HG02571 (cell line): ENCODE measurements at regions not wholly inside any gene's neighbourhood (a gene's known extent, or its start where the extent isn't known, plus 50 kb on each side); places are given as distances from the start of the nearest gene placed in this dataset.
A peak's percentile ranks its signal among the peaks of the same experiment; 100 is the strongest.

Experiments
- ATAC-seq: cut with Tn5 transposase; IDR thresholded peaks from one replicate; pipeline ENCODE4 v1.9.1; 2021; ENCODE audit warnings: mild to moderate bottlenecking, moderate library complexity; ENCODE audit not compliant: unreplicated experiment

DNA sequence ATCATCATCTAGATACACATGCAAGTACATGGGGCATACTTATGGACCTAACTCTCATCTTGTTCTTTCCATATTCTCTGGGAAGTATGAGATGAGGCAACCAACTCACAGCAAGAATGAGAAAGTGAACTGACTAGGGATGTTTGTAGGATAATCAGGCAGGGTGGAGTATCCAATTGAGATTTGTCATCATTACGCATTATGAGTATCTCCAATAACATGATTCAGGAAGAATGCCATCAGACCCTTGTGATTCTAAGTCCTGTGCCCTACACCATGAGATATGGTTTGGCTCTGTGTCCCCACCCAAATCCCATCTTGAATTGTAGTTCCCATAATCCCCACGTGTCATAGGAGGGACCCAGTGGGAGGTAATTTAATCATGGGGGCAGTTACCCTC is 154.0 kb downstream of the SLC30A10 start:
- no peak for ATAC-seq

DNA sequence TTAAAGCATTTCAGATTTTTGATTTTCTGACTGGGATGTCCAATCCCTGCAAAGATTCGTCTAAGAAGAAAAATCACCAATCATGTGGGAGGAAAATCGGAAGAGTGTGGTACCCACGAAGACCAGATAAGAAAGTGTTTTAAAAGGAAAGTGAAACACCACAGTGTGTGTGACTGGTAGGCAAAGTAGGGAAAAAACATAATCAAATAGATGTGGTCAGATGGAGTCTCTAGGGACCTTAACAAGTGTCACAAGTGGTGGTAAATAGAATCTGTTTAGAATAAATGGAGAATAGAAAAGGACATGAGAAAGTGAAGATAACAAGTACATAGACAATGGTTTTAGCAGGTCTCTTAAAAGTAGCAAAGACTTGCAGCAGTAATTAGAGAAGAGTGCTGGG is 154.6 kb downstream of the SLC30A10 start:
- peak; percentile 100 for ATAC-seq

- ATAC-seq: no peak
These were observed 155.2 kb downstream of the SLC30A10 start for GRCh38 chr1:219773110-219773509.

DNA sequence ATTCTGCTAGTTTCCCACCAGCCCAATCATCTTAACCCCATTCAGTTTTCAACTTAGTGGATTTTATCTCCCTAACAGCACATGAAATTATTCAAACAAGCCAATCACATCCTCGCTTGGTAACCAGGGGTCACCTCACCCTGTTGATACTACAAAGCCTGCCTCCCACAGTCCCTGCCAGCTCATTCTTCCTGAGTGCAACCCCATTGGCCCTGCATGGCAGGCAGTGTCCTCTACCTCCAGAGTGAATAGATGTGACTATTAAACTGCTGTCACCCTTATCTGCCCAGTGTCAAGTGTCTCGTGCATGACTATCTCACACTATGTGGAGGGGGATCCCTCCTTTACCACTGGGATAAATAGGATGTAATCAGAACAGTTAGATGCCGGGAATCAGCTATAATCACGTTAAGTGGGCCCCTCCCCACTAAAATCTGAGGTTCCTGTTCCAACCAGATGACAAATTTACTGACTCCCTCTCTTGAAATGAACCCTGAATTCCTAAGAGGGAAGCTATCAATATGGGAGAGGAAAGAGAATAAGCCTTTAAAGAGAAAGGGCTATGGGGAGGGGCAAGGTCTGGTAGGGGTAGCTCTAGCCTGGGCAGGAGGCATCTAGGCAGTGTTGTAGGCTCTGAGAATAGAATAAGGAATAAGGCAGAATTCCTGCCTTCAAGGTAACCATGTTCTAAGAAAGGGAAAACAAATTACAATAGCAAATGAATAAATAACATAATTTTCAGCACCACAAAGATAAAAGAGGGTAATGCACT is 155.9 kb downstream of the SLC30A10 start:
- no peak for ATAC-seq

- no peak for ATAC-seq
These were observed 157.3 kb downstream of the SLC30A10 start for GRCh38 chr1:219771080-219771479.

GRCh38 chr1:219763321-219763720 is 150.4 kb upstream of the ZC3H11B start:
- no peak for ATAC-seq

- no peak for ATAC-seq
These were observed 148.4 kb upstream of the ZC3H11B start for GRCh38 chr1:219761208-219761860.

DNA sequence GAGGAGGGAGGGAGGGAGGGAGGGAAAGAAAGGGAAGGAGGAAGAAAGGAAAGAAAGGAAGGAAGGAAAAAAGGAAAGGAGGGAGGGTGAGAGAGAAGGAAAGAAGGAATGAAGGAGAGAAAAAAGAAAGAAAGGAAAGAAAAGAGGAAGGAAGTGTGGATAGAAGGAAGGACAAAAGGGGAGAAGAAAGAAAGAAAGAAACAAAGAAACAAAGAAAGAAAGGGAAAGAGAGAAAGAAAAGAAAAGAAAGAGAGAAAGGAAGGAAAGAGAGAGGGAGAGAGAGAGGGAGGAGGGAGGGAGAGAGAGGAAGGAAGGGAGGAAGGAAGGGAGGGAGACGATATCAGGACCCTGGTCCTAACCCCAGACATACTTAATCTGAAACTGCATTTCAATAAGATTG is 146.2 kb upstream of the ZC3H11B start:
- no peak for ATAC-seq

GRCh38 chr1:219757890-219758289 is 145.0 kb upstream of the ZC3H11B start:
- no peak for ATAC-seq

DNA sequence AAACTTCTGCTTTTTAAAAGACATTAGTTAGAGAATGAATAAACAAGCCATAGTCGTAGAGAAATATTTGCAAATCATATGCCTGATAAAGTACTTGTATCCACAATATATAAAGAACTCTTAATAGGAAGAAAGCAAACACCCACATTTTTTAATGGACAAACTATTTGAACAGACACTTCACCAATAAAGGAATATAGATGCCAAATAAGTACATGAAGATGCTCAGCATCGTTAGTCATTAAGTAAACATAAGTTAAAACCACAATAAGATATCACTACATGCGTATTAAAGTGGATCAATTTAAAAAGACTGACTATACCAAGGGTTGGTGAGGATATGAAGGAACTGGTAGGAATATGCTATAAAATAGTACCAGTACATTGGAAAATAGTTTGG is 142.3 kb upstream of the ZC3H11B start:
- ATAC-seq: no peak

GRCh38 chr1:219754767-219755166 is 141.9 kb upstream of the ZC3H11B start:
- ATAC-seq: no peak

- ATAC-seq: no peak
These were observed 141.0 kb upstream of the ZC3H11B start for GRCh38 chr1:219753914-219754313.

- ATAC-seq: no peak
These were observed 139.7 kb upstream of the ZC3H11B start for GRCh38 chr1:219752645-219753044.

DNA sequence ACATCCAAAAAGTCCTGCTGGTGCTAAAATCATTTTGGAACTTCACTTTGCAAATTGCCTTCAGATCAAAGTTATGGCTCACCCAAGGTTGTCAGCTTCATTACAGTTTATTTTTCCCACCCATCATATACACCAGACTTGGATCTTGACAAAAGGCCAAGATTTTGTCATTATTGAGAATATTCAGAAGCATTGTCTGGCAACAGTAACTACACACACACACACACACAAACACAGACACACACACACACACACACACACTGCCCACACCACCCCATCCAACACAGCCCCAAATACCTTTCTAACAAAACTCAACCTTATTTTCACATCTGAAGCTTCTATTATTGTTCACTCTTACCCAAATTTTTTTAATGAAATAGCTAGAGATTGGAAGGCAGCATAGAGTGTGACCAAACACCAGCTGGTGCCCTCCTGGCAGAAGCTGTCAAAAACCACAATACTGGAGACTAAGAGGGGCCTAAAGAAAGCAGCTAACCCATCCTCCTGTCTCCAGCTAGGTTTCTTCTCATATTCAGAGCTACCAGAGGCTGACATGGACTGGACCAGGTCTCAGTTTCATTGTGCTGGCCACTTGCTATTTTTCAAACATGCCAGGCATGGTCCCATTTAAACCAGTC is 139.1 kb upstream of the ZC3H11B start:
- ATAC-seq: no peak

DNA sequence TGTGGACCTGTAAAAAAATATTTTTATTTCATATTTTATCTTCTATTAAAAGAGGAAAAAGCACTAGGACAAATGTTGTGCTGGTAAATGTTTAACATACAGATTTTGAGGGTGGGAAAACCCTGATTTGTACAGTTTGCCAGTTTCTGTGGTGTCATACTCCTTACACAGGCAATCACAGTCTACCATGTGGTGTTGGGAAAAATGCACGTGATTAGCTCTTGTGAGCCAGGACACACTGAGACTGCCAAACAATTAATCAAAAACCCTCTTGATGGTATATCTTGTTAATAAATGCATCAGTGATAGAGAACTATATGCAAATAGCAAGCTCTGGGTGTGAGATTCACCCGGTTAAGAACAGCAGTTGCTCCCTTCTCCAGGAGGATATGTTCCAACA is 136.5 kb upstream of the ZC3H11B start:
- no peak for ATAC-seq

GRCh38 chr1:219746141-219746540 is 133.2 kb upstream of the ZC3H11B start:
- ATAC-seq: no peak

DNA sequence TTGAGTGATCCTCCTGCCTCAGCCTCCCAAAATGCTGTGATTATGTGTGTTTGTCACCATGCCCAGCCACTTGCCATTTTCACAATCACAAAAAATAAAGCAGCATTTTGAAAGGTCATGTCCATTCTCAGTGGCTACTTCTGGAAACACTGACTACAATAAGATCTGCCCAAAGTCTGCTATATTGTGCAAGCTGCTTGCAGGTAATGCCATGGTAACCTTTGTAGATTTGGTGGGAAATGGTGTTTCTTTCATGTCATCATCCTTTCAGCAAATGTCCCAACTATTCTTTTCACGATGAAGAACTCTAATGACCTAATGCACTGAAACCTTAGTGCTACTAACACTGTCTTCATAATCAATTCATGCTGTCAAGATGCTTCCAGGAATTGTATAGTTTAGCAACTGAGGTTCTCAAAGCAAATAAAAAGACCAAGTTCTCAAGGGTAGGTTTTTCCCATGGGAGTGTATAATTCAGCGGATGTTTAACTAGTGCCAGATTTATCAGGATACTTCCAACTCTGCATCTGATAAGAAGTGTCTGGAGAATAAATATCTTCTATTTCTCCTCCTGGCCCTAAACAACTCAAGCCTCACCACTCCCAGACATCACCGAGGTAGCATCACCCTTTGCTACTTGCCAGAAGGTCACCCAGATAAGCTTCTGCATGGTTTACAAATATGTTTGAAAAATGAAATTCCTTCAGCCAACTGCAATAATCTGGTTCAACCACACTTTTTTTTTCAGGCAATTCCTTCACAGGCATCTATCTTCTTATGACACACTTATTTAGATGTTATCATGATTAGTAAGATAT is 132.0 kb upstream of the ZC3H11B start:
- no peak for ATAC-seq

GRCh38 chr1:219741011-219741970 is 128.4 kb upstream of the ZC3H11B start:
- no peak for ATAC-seq

- no peak for ATAC-seq
These were observed 120.7 kb upstream of the ZC3H11B start for GRCh38 chr1:219733511-219734174.
